ENCODE measurements at regions not wholly inside any gene's neighbourhood (a gene's known extent, or its start where the extent isn't known, plus 50 kb on each side); places are given as distances from the start of the nearest gene placed in this dataset.

DNA sequence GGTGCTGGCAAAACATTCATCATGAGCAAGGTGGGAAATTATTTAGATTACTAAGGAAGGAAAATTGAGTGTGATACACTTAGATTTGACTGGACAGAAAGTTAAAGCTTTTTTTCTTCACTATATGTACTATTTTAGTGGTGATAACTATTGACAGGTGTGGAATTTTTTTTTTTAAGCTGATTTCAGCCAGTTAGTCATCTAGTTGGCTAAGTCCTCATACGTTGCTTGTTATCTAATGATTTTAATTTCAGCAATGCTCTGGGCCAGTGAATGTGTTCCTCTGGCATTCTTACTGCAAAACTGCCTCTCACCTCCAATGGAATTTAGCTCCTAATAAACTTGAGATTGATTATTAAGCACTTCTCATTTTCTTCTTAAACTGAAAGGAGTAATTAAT, 1223.2 kb upstream of the ACVR2A start:
- TF ChIP-seq, protein P1, sequence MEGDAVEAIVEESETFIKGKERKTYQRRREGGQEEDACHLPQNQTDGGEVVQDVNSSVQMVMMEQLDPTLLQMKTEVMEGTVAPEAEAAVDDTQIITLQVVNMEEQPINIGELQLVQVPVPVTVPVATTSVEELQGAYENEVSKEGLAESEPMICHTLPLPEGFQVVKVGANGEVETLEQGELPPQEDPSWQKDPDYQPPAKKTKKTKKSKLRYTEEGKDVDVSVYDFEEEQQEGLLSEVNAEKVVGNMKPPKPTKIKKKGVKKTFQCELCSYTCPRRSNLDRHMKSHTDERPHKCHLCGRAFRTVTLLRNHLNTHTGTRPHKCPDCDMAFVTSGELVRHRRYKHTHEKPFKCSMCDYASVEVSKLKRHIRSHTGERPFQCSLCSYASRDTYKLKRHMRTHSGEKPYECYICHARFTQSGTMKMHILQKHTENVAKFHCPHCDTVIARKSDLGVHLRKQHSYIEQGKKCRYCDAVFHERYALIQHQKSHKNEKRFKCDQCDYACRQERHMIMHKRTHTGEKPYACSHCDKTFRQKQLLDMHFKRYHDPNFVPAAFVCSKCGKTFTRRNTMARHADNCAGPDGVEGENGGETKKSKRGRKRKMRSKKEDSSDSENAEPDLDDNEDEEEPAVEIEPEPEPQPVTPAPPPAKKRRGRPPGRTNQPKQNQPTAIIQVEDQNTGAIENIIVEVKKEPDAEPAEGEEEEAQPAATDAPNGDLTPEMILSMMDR (IDR thresholded peaks at IDR 0.05), result no peak
- TF ChIP-seq POLR2AphosphoS5 (IDR thresholded peaks at IDR 0.05) (no peak), POLR2A (IDR thresholded peaks at IDR 0.05) (no peak)
